PC-3 (cell line): ENCODE measurements at regions not wholly inside any gene's neighbourhood (a gene's known extent, or its start where the extent isn't known, plus 50 kb on each side); places are given as distances from the start of the nearest gene placed in this dataset.
"Not testable (repeated sequence)": the region's sequence is repeated elsewhere in the genome, so short reads cannot be mapped to it uniquely, and the experiment has no call there.

ENCODE experiments used
- ATAC-seq: fragments of 200-7000 bp; cut with Tn5 transposase; 2 replicates; pipeline ENCODE4 v1.9.1; 2020; ENCODE audit warnings: mild to moderate bottlenecking, moderate library complexity
- BruUV-seq: library from RNA; stranded (reverse); fragments of 400-500 nt; replicated peaks from 2 replicates; lab custom pipeline; 2021; lab: Mats Ljungman, UMichigan
- CTCF ChIA-PET: fragments of 300-600 bp; sonication (Branson Sonifier 250); formaldehyde crosslinking; loops from one replicate; lab custom pipeline; 2022; ENCODE audit warnings: antibody characterized with exemption; lab: Charles Lee
- POLR2A ChIA-PET: fragments of 300-600 bp; sonication (Branson Sonifier 250); formaldehyde crosslinking; loops from one replicate; lab custom pipeline; 2022; ENCODE audit warnings: antibody characterized with exemption; ENCODE audit not compliant: unreplicated experiment; lab: Charles Lee
- DNase-seq: peaks from one replicate; pipeline ENCODE4 v3.0.0-alpha.2; 2015
- H2AFZ ChIP-seq: fragments of 300-600 bp; sonication (generic); 2 replicates; pipeline ENCODE4 v1.6.0; 2016; ENCODE audit warnings: antibody characterized with exemption, low read length
- H3F3A ChIP-seq: fragments of 300-600 bp; sonication (generic); one replicate; pipeline ENCODE4 v1.6.0; 2017; ENCODE audit warnings: antibody characterized with exemption, low read length, control low read depth, mild to moderate bottlenecking; ENCODE audit not compliant: unreplicated experiment
- H3K27ac ChIP-seq: fragments of 300-600 bp; sonication (generic); 2 replicates; pipeline ENCODE4 v1.5.1; 2016; ENCODE audit warnings: mild to moderate bottlenecking, low read length
- H3K27me3 ChIP-seq: fragments of 300-600 bp; sonication (generic); 2 replicates; pipeline ENCODE4 v1.6.1; 2016; ENCODE audit warnings: low read length, mixed read lengths
- H3K36me3 ChIP-seq: fragments of 300-600 bp; sonication (generic); 2 replicates; pipeline ENCODE4 v1.6.1; 2016; ENCODE audit warnings: low read depth, mixed run types, low read length, mixed read lengths
- H3K4me1 ChIP-seq: fragments of 300-600 bp; sonication (generic); 2 replicates; pipeline ENCODE4 v1.5.1; 2016; ENCODE audit warnings: low read length; ENCODE audit not compliant: insufficient read depth
- H3K4me2 ChIP-seq: fragments of 300-600 bp; sonication (generic); 2 replicates; pipeline ENCODE4 v1.6.0; 2016; ENCODE audit warnings: low read length
- H3K4me3 ChIP-seq: fragments of 300-600 bp; sonication (generic); 2 replicates; pipeline ENCODE4 v1.5.1; 2016; ENCODE audit warnings: mild to moderate bottlenecking, low read length, mixed read lengths
- H3K79me2 ChIP-seq: fragments of 300-600 bp; sonication (generic); 2 replicates; pipeline ENCODE4 v1.6.1; 2017; ENCODE audit warnings: low read length, mixed read lengths
- H3K9ac ChIP-seq: fragments of 300-600 bp; sonication (generic); 2 replicates; pipeline ENCODE4 v1.6.0; 2016; ENCODE audit warnings: mild to moderate bottlenecking, low read length
- H3K9me2 ChIP-seq: fragments of 300-600 bp; sonication (generic); replicated peaks from 2 replicates; pipeline ENCODE4 v1.6.1; 2016; ENCODE audit warnings: mixed run types, low read length, mixed read lengths
- H3K9me3 ChIP-seq: fragments of 300-600 bp; sonication (generic); 2 replicates; pipeline ENCODE4 v1.6.1; 2016; ENCODE audit warnings: low read length, mixed read lengths
- H4K20me1 ChIP-seq: fragments of 300-600 bp; sonication (generic); 2 replicates; pipeline ENCODE4 v1.6.1; 2016; ENCODE audit warnings: low read length, mixed read lengths
- intact Hi-C: fragments of 100-400 bp; cut with micrococcal nuclease; formaldehyde crosslinking; loops from 2 replicates; pipeline ENCODE4 v1.9.0; 2023

- H3K4me3 ChIP-seq, H2AFZ ChIP-seq, DNase-seq, intact Hi-C loops, H3K4me2 ChIP-seq, H3K79me2 ChIP-seq, H3K36me3 ChIP-seq, ATAC-seq, POLR2A ChIA-PET, H3K9me2 ChIP-seq, H3K9me3 ChIP-seq, H4K20me1 ChIP-seq, BruUV-seq, H3K4me1 ChIP-seq, H3K9ac ChIP-seq, H3K27ac ChIP-seq, H3K27me3 ChIP-seq, H3F3A ChIP-seq, CTCF ChIA-PET: not testable (repeated sequence)
These were observed 104.1 kb downstream of the THSD1 start for GRCh38 chr13:52301810-52302400.

GRCh38 chr13:52298079-52298661 is 107.8 kb downstream of the THSD1 start:
- H4K20me1 ChIP-seq, CTCF ChIA-PET, H3K79me2 ChIP-seq, H2AFZ ChIP-seq, BruUV-seq, H3K4me2 ChIP-seq, POLR2A ChIA-PET, DNase-seq, intact Hi-C loops, H3K27me3 ChIP-seq, H3F3A ChIP-seq, ATAC-seq, H3K27ac ChIP-seq, H3K9me3 ChIP-seq, H3K4me1 ChIP-seq, H3K9me2 ChIP-seq, H3K4me3 ChIP-seq, H3K9ac ChIP-seq, H3K36me3 ChIP-seq: not testable (repeated sequence)

- intact Hi-C loops, H3F3A ChIP-seq, BruUV-seq, DNase-seq, H3K4me3 ChIP-seq, H3K4me1 ChIP-seq, H3K36me3 ChIP-seq, H3K27me3 ChIP-seq, H3K27ac ChIP-seq, H3K79me2 ChIP-seq, H4K20me1 ChIP-seq, ATAC-seq, H3K9ac ChIP-seq, H2AFZ ChIP-seq, H3K9me3 ChIP-seq, CTCF ChIA-PET, H3K4me2 ChIP-seq, H3K9me2 ChIP-seq, POLR2A ChIA-PET: not testable (repeated sequence)
These were observed 117.1 kb downstream of the THSD1 start for GRCh38 chr13:52288891-52289290.

GRCh38 chr13:52281387-52281786 is 122.0 kb upstream of the NEK3 start:
- H3K9ac ChIP-seq, H2AFZ ChIP-seq, H3K27ac ChIP-seq, intact Hi-C loops, BruUV-seq, H3K9me3 ChIP-seq, H3K79me2 ChIP-seq, POLR2A ChIA-PET, H3K27me3 ChIP-seq, H3F3A ChIP-seq, H4K20me1 ChIP-seq, H3K36me3 ChIP-seq, CTCF ChIA-PET, H3K4me2 ChIP-seq, H3K4me3 ChIP-seq, DNase-seq, H3K4me1 ChIP-seq, H3K9me2 ChIP-seq, ATAC-seq: not testable (repeated sequence)

GRCh38 chr13:52279408-52279807 is 120.0 kb upstream of the NEK3 start:
- DNase-seq, H4K20me1 ChIP-seq, H3K27me3 ChIP-seq, H3K9me2 ChIP-seq, CTCF ChIA-PET, intact Hi-C loops, ATAC-seq, H3K9me3 ChIP-seq, H3K4me1 ChIP-seq, H3F3A ChIP-seq, BruUV-seq, POLR2A ChIA-PET, H3K79me2 ChIP-seq, H3K27ac ChIP-seq, H2AFZ ChIP-seq, H3K4me3 ChIP-seq, H3K4me2 ChIP-seq, H3K9ac ChIP-seq, H3K36me3 ChIP-seq: not testable (repeated sequence)

GRCh38 chr13:52254299-52254698 is 94.9 kb upstream of the NEK3 start:
- H3K9ac ChIP-seq, CTCF ChIA-PET, H3K4me2 ChIP-seq, H3F3A ChIP-seq, H2AFZ ChIP-seq, H4K20me1 ChIP-seq, ATAC-seq, H3K4me3 ChIP-seq, H3K9me2 ChIP-seq, intact Hi-C loops, H3K27ac ChIP-seq, H3K36me3 ChIP-seq, H3K9me3 ChIP-seq, H3K27me3 ChIP-seq, BruUV-seq, DNase-seq, POLR2A ChIA-PET, H3K79me2 ChIP-seq, H3K4me1 ChIP-seq: not testable (repeated sequence)

- BruUV-seq, H3K4me3 ChIP-seq, H3K9ac ChIP-seq, H3K9me2 ChIP-seq, H3K79me2 ChIP-seq, CTCF ChIA-PET, POLR2A ChIA-PET, H4K20me1 ChIP-seq, H3K27me3 ChIP-seq, H3K4me1 ChIP-seq, H2AFZ ChIP-seq, H3K4me2 ChIP-seq, H3F3A ChIP-seq, H3K27ac ChIP-seq, H3K9me3 ChIP-seq, intact Hi-C loops, ATAC-seq, DNase-seq, H3K36me3 ChIP-seq: not testable (repeated sequence)
These were observed 81.4 kb upstream of the NEK3 start for GRCh38 chr13:52240752-52241151.
